ENCODE measurements at regions not wholly inside any gene's neighbourhood (a gene's known extent, or its start where the extent isn't known, plus 50 kb on each side); places are given as distances from the start of the nearest gene placed in this dataset.
"Not testable (repeated sequence)": the region's sequence is repeated elsewhere in the genome, so short reads cannot be mapped to it uniquely, and the experiment has no call there.

DNA sequence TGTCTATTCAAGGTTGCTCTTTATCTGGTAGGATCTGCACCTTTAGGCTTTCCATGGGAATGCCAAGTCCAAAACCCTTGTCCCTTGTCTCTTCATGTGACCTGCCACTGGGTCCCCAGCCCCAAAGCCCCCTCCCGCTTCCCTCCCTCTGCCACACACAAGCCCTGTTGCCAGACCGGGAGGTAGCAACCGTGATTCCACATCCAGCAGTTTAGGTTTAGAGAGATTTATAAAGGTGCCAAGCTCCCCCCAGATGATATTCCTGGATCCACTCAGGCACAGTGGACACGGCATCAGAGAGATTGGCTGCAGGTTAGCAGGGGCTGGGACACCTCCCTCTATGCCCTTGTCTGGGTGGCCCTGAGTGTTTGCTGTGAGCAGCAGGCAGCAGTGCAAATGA lies 504.7 kb downstream of the CCDC171 start:
- no peak for DNase-seq

DNA sequence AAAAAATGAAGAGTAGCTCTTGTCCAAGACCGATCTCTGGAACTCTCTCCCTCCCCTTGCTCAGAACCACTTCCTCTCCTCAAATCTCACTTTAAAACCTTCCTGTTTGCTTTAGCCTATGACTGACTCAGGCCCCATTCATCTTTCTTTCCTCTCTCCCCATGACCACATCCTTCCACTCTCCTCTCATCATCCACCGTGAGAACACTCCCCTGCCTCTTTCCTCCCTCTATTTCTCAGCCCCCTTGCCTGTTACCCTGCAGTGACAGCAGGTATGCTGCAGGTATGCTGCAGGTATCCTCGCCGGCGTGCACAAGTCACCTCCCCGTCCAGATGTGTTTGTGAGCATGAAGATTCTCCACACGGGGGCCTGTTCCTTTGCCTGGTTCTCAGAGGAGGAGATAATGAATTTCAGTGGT lies 505.3 kb downstream of the CCDC171 start:
- no peak for DNase-seq

DNA sequence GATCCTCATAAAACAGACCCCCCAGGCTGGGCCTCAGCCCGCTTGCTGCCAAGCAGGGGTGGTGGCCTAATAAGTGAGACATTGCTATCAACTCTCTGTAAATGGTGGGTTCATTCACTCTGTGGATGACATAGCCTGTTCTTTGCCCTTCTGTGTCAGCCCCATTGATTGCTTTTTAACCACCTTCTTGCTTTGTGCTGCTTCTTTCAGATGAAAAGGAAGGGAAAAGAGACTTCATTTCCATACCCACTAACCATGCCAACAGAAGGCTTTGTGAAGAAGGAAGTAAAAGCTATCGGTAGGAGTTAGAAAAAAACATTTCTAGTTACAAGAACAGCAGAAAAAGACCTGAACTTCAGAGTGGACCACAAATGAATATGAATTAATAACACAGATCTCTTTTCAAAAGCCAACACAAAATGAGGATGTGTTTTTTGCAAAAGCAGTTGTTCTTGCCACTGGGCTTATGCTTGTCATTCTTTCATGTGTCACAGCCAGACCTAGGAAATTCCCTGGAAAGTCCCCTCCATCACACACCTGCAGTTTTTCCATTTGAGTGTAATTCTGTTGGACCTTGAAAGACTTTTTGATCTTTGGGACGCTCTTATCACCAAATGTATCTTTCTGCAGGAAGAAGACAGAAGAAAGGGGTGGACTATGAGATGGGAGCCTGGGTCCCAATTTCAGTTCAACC lies 507.7 kb downstream of the CCDC171 start:
- DNase-seq: no peak

DNA sequence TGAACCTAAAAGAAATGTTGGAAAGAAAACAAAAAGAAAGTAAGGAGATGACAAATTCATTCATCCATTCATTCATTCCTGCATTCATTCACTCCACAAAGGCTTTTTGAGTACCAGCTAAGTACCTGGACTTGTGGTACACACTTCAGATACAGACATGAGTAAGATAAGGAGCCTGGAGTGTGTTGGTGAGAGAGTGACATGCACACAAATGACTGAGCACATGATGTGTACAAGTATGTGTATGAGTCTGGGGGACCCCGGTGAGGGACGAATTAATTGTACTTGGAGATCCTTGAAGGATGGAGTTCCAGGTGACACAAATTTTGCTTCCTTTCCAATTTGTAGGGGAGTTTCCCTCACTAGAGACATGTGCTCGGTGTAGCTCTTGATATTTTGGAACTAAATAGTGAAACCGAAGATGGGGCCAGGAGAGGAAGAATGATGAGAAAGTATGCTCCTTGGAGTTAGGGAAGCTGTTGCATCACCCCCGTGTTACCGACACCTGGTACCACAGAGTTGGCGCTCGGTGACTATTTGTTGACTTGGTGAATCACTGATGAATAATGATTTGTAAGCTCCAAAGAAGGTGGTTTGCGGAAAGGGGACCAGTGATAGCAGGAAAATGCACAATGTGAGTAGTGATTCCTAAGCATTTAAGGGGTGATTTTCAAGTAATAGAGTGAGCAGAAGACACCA lies 509.8 kb downstream of the CCDC171 start:
- no peak for DNase-seq

DNA sequence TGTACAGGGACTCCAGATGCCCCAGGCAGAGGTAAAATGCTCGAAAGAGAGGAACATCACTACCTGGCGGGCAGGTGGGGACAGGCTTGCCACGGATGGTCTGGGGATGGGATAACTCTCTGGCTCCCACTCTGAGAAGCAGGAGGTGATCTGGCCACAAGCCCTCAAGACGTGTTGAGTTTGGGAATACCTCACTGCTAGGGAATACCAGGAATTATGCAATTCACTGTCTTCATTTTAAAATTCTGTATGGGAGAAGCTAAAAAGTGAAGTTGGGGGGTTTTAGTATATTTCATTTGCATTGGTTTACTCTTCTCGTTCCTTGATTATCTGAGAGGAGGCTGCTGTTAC lies 510.4 kb downstream of the CCDC171 start:
- DNase-seq: no peak

DNA sequence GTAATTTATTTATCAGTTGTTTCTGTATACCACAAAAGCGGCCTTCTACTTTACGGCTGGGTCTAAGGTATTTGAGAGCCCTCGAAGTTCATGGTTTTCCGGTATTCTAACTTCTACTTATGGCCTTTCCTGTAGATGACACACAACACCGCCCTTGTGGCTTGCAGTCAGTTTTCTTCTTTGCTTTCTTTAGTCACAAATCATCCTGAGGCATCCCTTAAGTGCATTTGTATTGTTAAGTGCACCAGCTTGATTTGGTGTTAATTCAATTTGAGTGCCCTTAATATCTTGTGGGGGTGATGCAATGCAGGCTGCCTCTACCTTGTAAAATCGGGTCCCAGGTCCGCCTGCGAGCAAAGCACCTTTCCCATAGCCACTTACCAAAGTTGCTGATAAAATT lies 511.9 kb downstream of the CCDC171 start:
- no peak for DNase-seq

DNA sequence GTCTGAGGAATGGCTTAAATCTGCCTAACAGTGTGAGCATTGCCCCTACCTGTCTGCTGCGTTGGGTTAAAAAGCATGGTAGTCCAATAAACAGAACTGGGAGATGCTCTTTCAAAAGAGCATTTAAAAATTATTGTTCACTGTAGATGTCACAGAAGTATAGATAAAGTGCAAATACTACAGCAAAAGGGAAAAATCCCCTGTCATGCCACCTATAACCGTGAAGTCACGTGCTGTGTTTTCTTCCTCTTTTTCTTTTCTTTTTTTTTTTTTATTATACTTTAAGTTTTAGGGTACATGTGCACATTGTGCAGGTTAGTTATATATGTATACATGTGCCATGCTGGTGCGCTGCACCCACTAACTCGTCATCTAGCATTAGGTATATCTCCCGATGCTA lies 513.4 kb downstream of the CCDC171 start:
- not testable (repeated sequence) for DNase-seq

DNA sequence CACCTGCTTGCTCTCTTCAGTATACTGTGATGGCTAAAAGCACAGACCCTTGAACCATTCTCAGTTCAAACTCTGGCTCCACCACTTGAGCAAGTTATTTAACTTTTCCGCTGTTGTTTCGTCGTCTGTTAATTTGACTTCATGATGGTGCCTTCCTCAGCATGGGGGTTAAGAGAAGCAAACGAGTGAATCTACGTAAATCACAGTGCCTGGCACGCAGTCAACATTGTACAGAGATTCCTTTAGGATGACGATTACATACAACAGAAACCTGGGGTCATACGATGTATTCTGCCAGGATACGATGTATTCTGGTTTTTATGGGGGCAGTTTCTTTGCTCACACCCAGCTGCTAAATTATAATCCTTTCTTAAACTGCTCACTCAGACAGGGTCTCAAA lies 515.6 kb downstream of the CCDC171 start:
- no peak for DNase-seq

DNA sequence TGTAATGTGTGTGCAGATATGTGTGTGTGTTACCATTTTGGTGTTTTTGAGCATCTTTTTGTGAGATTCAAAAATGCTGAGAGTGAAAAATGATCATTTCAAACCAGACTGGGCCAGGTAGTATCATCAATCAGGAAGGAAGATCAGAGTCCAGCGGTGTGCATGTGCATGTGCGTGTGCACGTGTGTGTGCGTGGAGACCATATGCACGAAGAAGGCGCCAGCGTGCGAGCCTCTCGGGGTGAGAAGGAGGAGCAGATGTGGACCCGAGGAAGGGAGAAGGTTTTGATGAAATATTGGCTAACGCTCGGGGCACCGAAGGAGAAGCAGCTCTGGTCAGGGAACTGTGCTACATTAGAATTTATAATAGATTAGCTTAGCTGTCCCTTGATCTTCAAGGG lies 516.4 kb downstream of the CCDC171 start:
- DNase-seq: no peak

DNA sequence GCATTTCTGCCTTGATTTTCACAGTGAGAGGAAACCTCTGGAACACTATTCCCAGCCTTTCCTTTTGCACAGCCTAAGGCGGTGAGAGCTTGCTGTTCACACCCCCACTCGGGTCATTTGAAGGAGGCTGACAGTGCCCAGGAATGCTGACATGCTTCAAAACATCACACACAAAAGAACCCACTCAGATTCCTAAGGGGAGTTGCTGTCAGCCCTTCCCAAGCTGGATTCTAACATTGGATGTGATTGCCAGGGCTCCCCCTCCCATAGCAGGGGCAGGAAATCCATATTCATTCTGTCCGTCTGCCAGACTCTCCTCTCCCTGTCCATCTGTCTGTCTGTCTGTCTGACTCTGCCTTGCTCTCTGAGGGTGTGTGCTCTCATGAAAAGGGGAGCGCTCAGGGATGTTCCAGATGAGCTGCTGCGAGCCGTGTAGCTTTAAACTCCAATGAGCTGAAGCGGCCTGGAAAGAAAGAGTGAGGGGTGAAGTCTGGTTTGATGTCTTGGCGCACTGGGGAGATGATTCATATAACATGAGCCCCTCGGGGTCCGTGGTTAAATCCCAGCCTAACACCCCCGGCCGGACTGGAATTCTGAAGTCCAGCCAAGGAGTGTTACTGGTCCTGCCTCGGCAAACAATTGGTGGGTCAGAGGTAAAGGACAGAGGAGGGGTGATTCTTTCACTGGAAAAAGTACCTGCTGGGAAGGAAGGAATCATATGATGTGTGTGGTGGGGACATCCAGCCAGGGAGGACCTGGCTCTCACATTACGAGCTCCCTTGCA lies 517.0 kb downstream of the CCDC171 start:
- no peak for DNase-seq

DNA sequence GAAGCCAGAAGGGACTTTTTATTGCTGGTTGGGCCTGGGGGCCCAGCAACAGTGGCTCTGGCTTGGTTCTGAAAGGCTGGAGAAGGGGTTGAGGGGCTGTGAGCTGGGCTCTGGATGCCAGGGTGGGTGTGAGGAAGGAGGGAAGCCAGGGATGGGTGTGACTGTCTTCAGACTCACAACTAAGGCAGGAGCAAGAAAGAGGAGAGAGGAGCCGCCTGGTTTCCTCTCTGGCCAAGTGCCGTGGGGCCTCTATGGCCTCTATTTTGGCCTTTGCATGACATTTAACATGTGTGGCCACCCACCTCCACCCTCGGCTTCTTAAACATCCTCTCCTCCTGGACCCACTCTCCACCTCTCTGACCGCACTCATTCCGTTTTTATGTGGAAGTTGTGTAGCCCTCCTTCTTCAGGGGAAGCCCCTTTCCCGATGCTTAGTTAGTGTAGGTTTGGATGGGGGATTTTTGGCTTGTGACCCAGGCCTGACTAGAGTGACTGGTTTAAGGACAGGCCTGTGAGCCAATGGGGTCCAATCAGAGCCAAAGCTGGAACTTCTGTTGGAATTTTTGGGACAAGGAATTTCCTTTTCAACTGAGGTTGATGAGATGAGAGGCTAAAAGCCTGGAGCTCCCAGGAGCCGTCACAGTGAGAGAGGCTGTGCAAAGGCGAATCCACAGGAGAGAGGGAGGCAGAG lies 517.8 kb downstream of the CCDC171 start:
- DNase-seq: no peak

DNA sequence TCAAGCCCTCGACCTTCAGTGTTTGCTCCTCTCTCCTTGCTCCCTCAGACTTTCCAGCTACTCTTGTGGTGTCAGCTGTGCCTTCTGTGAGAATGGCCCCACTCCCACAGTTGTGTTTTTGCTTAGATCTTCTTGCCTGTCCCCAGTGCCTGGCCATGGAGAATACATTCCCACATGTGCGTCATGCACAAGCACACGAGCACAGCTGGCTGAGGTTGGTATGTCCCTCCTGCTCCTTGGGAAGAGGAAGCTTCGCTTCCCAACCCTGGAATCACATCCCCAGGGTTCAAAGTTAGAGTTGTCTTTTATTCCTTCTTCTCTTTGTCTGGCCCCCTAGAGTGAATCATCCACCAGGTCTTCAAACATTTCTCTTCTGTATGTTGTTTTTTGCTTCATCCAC lies 518.6 kb downstream of the CCDC171 start:
- no peak for DNase-seq

DNA sequence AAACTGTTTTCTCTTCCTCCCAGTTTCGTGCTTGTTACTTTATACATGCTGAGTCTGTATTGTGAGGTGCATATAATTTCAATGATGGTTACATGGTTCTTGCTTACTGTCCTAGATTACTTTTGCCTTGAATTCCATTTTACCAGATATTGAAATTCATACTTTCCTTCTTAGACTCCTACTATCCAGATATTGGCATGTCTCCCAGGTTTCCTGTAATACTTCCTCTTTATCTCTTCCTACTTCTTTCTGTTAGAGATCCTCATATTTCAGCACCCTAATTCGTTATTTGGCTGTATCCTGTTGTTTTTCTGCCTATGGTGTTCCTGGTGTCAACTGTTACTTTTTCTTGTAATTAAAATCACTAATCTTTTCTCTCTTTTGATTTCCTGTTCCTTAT lies 522.1 kb downstream of the CCDC171 start:
- no peak for DNase-seq

DNA sequence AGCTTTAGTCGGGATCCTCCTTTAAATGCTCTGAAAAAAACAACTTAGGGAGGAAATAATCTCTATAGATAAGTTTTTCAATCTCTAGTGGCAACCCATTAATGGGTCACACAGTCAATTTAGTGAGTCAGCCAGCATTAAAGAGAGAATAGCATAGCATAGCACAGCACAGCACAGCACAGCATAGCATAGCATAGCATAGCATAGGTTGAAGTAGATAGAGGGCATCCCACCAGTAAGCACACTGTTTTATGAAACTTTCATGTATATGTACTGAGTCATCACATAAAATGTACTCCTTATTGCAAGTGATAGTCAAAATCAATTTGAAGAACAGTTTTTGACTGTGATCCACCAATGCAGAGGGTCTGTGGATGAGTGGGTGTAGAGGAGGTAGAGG lies 522.9 kb downstream of the CCDC171 start:
- no peak for DNase-seq

DNA sequence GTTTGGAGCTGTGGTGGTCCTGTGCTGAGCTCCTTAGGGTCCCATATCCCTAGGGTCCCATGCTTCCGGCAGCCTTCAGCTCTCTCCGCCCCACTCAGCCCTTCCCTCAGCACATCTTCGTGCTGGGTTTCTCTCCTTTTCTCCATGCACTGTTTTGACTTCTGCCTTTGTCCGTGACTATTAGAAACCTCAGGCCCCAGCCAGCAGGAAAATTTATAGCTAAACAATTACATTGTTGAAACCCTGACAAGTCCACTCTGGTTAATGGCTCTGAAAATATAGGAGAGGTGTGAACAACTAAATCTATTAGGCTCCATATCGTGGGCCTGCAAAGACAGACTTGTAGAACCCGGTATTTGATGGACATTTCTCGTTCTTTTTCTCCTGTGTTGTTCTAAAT lies 523.7 kb downstream of the CCDC171 start:
- DNase-seq: no peak

DNA sequence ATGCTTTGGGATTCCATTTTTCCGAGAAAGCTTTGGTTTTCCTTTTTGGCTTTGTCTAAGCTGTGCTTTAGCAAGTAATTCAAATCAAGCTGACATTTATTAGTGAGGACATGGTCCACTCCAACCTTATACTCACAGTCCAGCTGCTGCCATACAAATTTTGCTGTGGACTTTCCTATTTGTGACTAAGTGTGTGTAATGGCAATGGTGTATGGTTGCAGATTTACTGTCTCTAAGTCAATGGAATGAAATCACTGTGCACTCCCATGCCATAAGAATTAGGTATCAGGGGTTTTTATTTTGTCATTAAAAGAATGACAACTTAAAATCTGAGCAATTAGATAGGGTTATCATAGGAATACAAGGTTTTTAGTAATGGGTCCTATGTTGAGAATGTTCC lies 530.0 kb downstream of the CCDC171 start:
- no peak for DNase-seq

DNA sequence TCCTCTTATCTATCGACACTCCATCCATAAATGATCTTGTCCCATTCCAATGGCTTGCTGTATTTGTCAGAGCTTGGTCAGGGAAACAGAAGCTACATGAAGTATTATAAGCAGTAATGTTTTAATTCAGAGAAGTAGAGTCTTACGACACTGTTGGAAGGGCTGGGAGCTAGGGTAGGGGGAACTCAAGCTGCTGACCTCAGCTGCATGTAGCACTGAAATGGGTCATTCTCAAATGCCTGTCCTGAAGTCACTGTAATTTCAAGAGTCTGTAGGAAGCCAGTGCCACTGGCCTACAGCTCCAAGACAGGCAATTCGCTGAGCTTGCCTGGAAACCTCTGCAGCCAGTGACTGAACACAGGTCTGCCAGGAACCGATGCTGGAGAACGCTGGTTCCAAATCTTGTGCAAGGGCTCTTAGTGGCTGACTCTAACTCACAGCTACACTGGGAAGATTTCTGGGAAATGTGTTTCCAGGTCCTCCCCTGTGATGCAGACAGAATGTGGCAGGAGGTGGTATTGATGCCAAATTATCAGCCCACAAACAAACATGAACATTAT lies 532.4 kb downstream of the CCDC171 start:
- DNase-seq: no peak

DNA sequence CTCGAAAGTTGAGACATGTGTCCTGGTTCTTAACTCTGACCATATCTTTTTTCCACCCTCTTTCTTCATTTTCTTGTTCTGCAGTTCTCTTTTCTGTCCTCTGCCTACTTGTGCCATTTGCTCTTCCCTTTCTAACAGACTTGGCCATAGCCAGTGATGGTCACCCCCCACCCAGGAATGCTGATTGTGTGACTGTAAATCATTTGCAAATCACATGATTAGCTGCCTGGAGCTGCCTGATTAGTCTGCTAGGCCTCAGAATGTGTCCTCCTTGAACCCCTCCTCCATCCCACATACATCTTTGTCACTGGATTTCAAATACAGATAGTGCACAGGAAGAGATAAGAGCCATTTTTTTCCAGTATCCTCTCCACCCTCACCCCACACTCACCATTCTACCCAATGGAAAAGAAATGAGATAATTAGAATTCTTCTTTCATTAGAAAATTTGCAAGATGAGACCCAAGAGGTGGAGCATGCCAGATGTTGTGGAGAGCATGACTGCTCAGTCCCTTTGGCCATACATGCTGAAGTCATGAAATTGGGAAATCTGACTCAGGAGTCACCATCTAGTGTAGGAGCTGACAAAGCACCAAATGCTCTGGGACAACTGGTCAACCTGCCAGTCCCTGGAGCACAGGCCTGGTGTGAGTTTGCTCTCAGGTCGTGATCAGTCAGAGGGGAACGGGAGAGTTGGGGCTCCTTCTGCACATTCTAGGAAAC lies 538.2 kb downstream of the CCDC171 start:
- no peak for DNase-seq

DNA sequence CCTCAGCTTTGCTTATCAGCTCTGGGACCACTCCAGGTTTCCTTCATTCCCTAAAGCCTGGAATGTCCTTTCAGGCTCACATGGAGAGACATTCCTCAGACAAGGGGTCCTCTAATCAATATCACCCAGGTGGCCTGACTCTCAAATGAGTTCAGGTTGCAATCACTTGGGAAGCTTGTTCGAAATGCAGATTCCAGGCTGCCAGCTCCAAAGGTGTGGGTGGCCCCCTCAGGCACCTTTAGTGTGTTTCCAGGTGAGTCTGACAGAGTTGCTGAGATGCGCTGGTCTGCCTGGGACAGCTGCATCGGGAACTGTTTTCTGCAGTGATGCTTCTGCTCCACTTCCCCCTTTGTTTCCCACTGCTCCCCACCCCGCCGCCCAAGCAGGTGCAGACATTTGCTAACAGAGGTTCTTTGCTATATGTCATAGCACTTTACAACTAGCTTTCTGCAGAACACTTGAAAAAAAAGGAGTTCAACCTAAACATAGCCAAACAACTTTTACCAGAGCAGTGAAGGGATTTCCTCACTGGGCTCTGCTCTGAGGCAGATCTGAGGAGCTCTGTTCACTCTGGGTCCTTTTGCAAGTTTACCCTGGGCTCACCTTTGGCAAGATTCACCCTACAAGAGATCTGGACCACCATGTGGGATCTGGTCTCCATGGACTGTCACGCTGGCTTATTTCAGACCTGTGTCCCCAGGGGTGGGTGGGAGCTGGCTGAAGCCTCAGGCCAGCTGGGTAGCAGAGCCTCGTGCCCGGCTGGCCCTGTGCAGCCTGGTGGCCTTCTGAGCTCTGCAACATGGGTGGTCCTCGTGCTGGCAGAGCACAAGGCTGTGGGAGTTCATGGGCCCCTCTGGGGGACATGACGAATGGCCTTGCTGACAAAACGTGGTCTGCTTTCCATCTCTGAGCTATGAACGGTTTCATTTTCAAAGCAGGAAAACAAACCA lies 539.6 kb downstream of the CCDC171 start:
- DNase-seq: no peak

DNA sequence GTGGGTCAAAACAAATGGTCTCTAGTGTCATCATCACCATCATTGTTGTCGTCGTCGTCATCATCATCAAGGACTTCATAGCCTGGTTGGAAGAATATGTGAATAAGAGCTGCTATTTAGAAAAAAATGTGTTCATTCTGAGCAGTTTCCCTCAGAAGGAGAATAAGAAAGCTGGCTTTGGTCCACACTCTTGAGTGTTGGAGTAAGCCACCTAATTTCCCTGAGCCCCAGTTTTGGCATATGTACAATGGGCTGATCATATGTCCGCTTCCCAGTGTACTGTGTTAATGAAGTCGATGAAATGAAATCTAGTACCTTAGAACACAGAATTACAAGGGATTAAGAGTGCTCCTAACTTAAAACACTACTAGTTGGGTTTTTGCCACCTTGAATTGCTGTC lies 545.5 kb downstream of the CCDC171 start:
- no peak for DNase-seq
